ENCODE measurements at regions not wholly inside any gene's neighbourhood (a gene's known extent, or its start where the extent isn't known, plus 50 kb on each side); places are given as distances from the start of the nearest gene placed in this dataset.

GRCh38 chr1:110285316-110285715, 53.9 kb upstream of the RBM15 start:
- TF ChIP-seq CTCF (conservative IDR thresholded peaks at IDR 0.05; ENCODE audit: low read length) (no peak), EZH2phosphoT487 (IDR thresholded peaks at IDR 0.05; ENCODE audit: borderline replicate concordance, low read depth, low read length) (no peak)
